Activated CD4-positive, CD25-positive, alpha-beta regulatory T cell treated with anti-CD3 and anti-CD28 coated beads, Interleukin-2, amount 50 U/mL, for 72 hours (primary cell): ENCODE measurements at regions not wholly inside any gene's neighbourhood (a gene's known extent, or its start where the extent isn't known, plus 50 kb on each side); places are given as distances from the start of the nearest gene placed in this dataset.
"Not testable (repeated sequence)": the region's sequence is repeated elsewhere in the genome, so short reads cannot be mapped to it uniquely, and the experiment has no call there.

Source experiments
- DNase-seq: peaks from one replicate; pipeline ENCODE4 v3.0.0; 2021

- no peak for DNase-seq
Observed at GRCh38 chr3:22414239-22414638, 663.2 kb upstream of the ZNF385D start.

GRCh38 chr3:22416838-22417446, 665.9 kb upstream of the ZNF385D start:
- not testable (repeated sequence) for DNase-seq

DNA sequence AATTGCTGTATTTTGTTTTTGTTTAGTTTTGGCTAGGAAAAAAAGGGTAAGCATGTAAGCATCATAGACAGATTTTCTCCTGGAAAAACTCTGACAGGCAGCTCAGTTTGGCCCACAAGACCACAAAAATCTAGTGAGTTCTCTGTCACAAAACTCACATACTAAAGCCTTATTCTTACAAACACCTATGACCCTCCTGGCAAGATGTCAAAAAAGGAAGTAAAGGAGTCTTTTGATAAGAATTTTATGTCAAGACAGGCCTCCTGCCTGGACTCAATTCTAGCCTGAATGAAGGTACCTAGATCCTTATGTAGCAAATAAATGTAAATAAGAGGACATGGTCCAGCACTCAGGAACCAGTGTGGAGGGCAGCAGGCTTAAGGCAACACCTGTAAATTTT, 668.3 kb upstream of the ZNF385D start:
- no peak for DNase-seq

GRCh38 chr3:22421589-22421988, 670.6 kb upstream of the ZNF385D start:
- no peak for DNase-seq

DNA sequence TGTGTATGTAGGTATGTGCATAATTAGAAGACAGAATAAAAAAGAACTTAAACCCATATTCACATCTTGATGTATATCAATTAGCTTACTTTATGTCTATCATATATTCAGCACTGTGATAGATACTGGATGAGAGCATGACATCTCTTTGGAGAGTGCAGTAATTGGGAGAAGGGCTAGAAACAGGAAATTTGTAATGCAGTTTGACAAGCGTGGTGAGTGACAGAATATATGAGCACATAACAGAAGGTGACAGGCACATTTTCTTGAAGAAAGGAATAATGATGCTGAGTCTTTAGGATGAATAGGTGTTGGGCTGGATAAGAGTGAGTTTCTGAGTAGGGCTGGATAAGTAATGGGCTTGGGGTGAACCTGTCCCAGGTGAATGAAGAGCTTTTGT, 680.3 kb upstream of the ZNF385D start:
- no peak for DNase-seq

- no peak for DNase-seq
Observed at GRCh38 chr3:22439626-22440025, 688.6 kb upstream of the ZNF385D start.

DNA sequence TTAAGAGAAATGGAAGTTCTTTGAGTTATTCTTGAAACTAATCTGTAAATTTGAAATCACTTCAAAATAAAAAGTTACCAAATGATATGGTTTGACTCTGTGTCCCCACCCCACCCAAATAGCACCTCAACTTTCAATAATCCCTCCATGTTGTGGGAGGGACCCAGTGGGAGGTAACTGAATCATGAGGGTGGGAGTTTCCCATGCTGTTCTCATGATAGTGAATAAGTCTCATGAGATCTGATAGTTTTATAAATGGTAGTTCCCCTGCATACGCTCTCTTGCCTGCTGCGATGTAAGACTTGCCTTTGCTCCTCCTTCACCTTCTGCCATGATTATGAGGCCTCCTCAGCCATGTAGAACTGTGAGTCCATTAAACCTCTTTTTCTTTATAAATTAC, 690.7 kb upstream of the ZNF385D start:
- no peak for DNase-seq

- DNase-seq = no peak
Observed at GRCh38 chr3:22443571-22444233, 692.7 kb upstream of the ZNF385D start.

DNA sequence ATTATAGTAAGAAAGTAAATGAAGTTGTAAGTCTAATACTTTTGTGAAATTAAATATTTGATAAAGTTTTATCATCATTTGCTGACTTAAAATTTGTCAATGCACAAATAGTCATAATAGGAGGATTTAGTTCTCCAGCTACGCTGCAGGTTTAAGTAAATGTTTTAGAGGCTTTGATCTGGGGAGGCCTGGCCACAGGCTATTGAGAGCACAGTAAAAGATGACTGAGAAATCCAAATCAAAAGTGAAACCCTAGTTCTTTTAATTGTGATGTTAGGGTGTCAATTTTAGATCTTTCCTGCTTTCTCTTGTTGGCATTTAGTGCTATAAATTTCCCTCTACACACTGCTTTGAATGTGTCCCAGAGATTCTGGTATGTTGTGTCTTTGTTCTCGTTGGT, 694.3 kb upstream of the ZNF385D start:
- not testable (repeated sequence) for DNase-seq

DNA sequence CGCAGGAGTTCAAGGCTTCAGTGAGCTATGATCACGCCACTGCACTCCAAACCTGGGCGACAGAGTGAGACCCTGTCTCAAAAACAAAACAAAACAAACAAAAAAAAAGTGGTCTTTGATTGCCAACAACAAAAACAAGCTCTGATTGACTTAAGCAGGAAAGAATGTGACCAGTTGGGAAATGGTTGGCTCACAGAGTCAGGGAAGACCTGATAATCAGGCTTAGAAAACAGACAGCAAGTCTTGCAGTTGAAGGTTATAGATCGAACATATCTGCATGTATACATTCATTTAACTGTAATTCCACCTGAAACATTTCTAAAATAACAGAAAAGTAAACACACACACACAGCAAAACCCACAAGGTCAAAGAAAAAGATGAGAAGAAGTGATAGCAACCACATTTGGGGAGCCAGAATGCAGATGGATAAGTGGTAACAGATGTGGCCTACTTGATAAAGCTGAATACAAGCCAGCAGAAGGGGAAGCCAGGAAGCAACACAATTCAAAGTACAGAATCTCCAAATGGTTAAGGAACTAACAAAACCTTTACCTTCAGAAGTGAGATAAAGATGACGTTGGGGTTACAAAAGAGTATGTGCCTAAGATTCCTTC, 699.9 kb upstream of the ZNF385D start:
- DNase-seq = no peak

DNA sequence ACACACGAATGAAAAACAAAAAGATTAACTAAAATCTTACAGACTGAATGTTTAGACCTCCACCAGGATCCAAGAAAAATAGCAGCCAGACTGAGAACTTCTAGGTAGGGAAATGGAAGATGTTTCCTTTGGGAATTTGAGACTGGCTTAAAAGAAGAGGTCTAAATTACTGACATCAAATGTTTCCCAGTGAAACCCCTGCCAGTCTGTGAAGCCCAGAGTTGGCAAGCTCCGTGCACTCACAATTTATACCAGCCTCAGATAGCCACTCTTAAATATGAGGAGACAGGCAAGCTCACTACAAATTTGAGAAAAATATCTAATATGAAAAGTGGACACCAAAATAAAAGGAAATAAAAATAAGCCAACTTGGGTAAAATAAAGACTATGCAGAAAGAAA, 700.5 kb upstream of the ZNF385D start:
- DNase-seq = no peak

- DNase-seq = no peak
Observed at GRCh38 chr3:22453906-22454535, 703.0 kb upstream of the ZNF385D start.

DNA sequence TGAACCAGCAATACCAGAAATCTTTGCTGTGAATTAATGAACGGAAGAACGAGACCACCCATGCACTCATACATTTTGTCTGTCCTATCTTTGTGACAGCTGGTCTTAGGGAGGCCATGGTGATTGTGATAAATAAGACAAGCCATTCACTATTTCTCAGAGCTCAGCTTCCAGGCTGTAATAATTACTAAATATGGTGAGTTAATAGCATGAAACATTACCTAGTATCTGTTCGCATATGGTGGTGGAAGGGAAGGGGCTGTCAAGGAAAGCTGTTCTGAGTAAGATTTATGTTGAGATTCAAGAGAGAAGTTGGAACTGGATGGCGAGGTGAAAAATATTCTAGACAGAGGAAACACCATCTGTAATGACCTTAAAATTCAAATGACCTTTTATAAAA, 719.0 kb upstream of the ZNF385D start:
- DNase-seq = no peak

GRCh38 chr3:22471557-22471956, 720.5 kb upstream of the ZNF385D start:
- DNase-seq = no peak

- DNase-seq = no peak
Observed at GRCh38 chr3:22474706-22475445, 723.9 kb upstream of the ZNF385D start.

GRCh38 chr3:22475665-22476240, 724.7 kb upstream of the ZNF385D start:
- no peak for DNase-seq

- no peak for DNase-seq
Observed at GRCh38 chr3:22476976-22477375, 726.0 kb upstream of the ZNF385D start.

DNA sequence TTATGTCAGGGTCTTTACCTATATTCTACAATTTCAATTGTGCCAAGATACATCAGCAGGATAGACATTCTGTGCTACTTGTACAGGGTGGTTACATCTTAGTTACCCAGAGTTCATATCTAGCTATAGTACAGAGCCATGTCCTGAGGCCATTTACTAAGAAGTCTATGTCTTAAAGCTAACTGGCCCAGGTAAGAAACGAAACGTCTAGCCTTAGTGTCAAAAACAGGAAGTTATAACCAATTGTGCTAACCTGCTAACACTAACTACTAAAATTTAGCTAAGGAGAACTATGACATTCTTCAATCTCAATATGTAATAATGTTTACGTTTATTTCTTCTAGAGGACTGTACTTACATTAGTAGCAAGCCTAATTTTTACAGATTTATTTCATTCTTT, 717.2 kb upstream of the UBE2E2 start:
- DNase-seq = no peak

DNA sequence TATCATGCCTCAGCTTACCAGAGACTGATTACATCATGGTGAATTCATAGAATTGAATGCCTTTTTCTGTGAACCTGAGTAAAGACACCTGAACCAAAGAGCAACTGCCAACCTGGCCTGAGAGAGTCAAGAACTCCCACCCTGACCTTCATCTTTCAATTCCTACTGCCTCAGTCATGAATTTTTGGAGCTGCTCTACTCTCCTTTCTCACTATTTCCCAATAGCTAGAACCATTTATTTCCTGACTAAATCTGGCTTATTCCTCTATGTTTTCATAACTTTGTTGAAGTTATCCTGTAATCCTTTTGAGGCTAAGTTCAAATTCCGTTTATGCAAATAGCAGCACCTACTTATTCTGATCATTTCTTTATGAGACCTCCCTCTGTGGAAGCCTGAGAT, 712.4 kb upstream of the UBE2E2 start:
- DNase-seq = no peak

DNA sequence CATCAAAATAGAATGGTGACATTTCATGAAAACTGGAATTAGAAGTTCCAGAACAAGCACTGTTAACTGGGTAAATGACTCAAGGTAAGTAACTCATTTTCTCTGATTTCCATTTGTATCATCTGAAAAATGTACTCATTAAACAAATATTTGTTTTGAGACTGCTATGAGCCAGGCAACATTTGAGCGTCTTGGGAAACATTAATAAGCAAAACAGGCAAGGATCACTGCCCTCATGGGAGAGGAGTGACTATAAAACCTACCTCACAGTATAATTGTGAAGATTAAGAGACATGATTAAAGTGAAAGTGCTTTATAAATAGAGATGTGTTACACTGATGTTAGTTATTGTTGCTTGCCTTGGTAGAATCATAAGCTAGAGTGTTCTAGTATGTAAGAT, 711.8 kb upstream of the UBE2E2 start:
- DNase-seq = no peak

DNA sequence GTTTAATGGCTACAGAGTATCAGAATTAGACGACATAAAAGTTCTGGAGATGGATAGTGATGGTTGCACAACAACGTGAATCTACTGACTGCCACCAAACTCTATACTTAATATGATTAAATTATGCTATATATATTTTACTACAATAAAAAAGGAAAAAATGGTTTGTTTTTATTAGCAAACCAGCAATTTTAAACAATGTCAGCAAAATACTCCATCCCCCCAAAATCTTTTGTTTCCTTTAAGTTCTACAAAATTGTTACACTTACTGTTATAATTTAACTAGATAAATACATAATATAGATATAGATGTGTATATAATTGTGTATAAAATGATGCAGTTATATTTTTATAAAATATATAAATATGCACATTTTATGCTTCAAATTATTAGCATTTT, 710.8 kb upstream of the UBE2E2 start:
- no peak for DNase-seq

GRCh38 chr3:22495241-22495640, 707.9 kb upstream of the UBE2E2 start:
- DNase-seq = no peak

GRCh38 chr3:22495791-22496190, 707.3 kb upstream of the UBE2E2 start:
- no peak for DNase-seq
